Cardiac muscle cell (in vitro differentiated cells and primary cell): ENCODE measurements at regions not wholly inside any gene's neighbourhood (a gene's known extent, or its start where the extent isn't known, plus 50 kb on each side); places are given as distances from the start of the nearest gene placed in this dataset.

ENCODE experiments used
- DNase-seq, 2 donors: peaks; one replicate each; pipeline versions ENCODE4 v3.0.0 to v3.0.0-alpha.2; 2010 to 2017; ENCODE audit warnings: low read depth in 1 of 2, low spot score in 1 of 2
- H3K27ac ChIP-seq: fragments of 200-600 bp; sonication (generic); 2 replicates; pipeline ENCODE4 v1.5.1; 2016
- H3K27me3 ChIP-seq: fragments of 200-600 bp; sonication (generic); 2 replicates; pipeline ENCODE4 v1.6.0; 2016; ENCODE audit warnings: control low read depth
- H3K36me3 ChIP-seq: fragments of 200-600 bp; sonication (generic); 2 replicates; pipeline ENCODE4 v1.5.1; 2016; ENCODE audit warnings: control low read depth
- H3K4me1 ChIP-seq: fragments of 200-600 bp; sonication (generic); 2 replicates; pipeline ENCODE4 v1.8.1; 2017; ENCODE audit warnings: low read depth, mild to moderate bottlenecking, mixed run types
- H3K4me3 ChIP-seq: fragments of 200-600 bp; sonication (generic); 2 replicates; pipeline ENCODE4 v1.5.1; 2016; ENCODE audit warnings: mild to moderate bottlenecking
- H3K9me3 ChIP-seq: fragments of 200-600 bp; sonication (generic); 2 replicates; pipeline ENCODE4 v1.5.1; 2017; ENCODE audit warnings: low read depth, mild to moderate bottlenecking, control low read depth
- TF ChIP-seq, protein P1 (sequence below): IDR thresholded peaks from 2 replicates; pipeline ENCODE4 v1.5.1; 2012; ENCODE audit warnings: low read depth, mild to moderate bottlenecking, low read length

GRCh38 chr17:70912716-70913485 is 743.6 kb downstream of the KCNJ2 start:
- DNase-seq: peak in 1 of 2 donors; percentile 64
- TF ChIP-seq, protein P1, sequence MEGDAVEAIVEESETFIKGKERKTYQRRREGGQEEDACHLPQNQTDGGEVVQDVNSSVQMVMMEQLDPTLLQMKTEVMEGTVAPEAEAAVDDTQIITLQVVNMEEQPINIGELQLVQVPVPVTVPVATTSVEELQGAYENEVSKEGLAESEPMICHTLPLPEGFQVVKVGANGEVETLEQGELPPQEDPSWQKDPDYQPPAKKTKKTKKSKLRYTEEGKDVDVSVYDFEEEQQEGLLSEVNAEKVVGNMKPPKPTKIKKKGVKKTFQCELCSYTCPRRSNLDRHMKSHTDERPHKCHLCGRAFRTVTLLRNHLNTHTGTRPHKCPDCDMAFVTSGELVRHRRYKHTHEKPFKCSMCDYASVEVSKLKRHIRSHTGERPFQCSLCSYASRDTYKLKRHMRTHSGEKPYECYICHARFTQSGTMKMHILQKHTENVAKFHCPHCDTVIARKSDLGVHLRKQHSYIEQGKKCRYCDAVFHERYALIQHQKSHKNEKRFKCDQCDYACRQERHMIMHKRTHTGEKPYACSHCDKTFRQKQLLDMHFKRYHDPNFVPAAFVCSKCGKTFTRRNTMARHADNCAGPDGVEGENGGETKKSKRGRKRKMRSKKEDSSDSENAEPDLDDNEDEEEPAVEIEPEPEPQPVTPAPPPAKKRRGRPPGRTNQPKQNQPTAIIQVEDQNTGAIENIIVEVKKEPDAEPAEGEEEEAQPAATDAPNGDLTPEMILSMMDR: no peak

GRCh38 chr17:70916469-70916868 is 747.1 kb downstream of the KCNJ2 start:
- Histone ChIP-seq H3K36me3 (no peaks in the 10 kb centered on the region), H3K4me3 (no peak overlapping the region), H3K27me3 (no peaks in the 10 kb centered on the region), H3K9me3 (no peaks in the 10 kb centered on the region), H3K27ac (no peak overlapping the region), H3K4me1 (no peaks in the 10 kb centered on the region)
- TF ChIP-seq, protein P1: no peak
- no peak for DNase-seq

More at GRCh38 chr17:70912716-70913485, 743.6 kb downstream of the KCNJ2 start:
- H3K36me3 ChIP-seq: no peaks in the 10 kb centered on the region
- peaks cover under 1% of the 10 kb centered on the region for H3K4me1 ChIP-seq
- no peaks in the 10 kb centered on the region for H3K9me3 ChIP-seq
- H3K27me3 ChIP-seq: no peaks in the 10 kb centered on the region
- no peak overlapping the region for H3K4me3 ChIP-seq
- H3K27ac ChIP-seq: no peak overlapping the region

- TF ChIP-seq, protein P1: no peak
- Histone ChIP-seq H3K36me3 (no peaks in the 10 kb centered on the region), H3K9me3 (no peaks in the 10 kb centered on the region), H3K4me3 (no peak overlapping the region), H3K4me1 (no peaks in the 10 kb centered on the region), H3K27ac (no peak overlapping the region), H3K27me3 (no peaks in the 10 kb centered on the region)
- no peak for DNase-seq
These were observed 749.9 kb downstream of the KCNJ2 start for GRCh38 chr17:70919241-70919640.

DNA sequence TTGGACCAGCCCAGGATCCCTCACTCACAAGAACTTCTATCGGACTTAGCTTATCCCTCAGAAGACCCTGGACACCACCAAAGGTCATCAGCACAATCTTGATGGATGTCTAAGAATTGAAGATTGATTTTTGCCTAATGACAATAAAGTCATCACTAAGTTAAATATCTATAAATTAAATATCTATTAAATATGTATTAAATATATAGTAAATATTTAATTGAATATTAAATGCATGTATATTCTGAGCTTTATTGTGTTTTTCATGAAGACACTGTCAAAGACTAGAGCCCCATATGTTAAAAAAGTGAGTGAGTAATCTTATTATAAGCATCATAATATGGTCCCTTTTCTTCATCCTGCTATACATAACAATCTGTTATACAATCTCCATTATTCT is 751.1 kb downstream of the KCNJ2 start:
- Histone ChIP-seq H3K4me1 (no peaks in the 10 kb centered on the region), H3K4me3 (no peak overlapping the region), H3K27me3 (no peaks in the 10 kb centered on the region), H3K27ac (no peak overlapping the region), H3K9me3 (no peaks in the 10 kb centered on the region), H3K36me3 (no peaks in the 10 kb centered on the region)
- DNase-seq: no peak
- TF ChIP-seq, protein P1: no peak

GRCh38 chr17:70922268-70922667 is 752.9 kb downstream of the KCNJ2 start:
- DNase-seq: no peak
- Histone ChIP-seq H3K36me3 (no peaks in the 10 kb centered on the region), H3K4me3 (no peak overlapping the region), H3K4me1 (no peaks in the 10 kb centered on the region), H3K27me3 (no peaks in the 10 kb centered on the region), H3K9me3 (no peaks in the 10 kb centered on the region), H3K27ac (no peak overlapping the region)
- TF ChIP-seq, protein P1: no peak
